HEK293 (cell line): ENCODE measurements at regions not wholly inside any gene's neighbourhood (a gene's known extent, or its start where the extent isn't known, plus 50 kb on each side); places are given as distances from the start of the nearest gene placed in this dataset.

Experiments
- CTCF ChIA-PET: fragments of 350-600 bp; formaldehyde crosslinking; extraction: SDS; loops from one replicate; lab custom pipeline; 2021; ENCODE audit warnings: antibody characterized with exemption; lab: Yijun Ruan, JAX
- POLR2A ChIA-PET: fragments of 300-600 bp; formaldehyde crosslinking; extraction: SDS; loops from one replicate; lab custom pipeline; 2020; ENCODE audit warnings: antibody characterized with exemption, inconsistent platforms; lab: Yijun Ruan, JAX
- H3K27ac ChIP-seq: fragments of 200-500 bp; sonication (Bioruptor generic); 2 replicates; pipeline ENCODE4 v1.5.1; 2014; ENCODE audit warnings: low read depth, low read length, control low read depth, inconsistent platforms; ENCODE audit errors: extremely low read depth
- H3K36me3 ChIP-seq, 2 experiments: fragments of 200-500 bp in 1 of 2; sonication (Bioruptor generic) in 1 of 2; 1 replicate in 1 of 2; 2 replicates in 1 of 2; pipeline ENCODE4 v1.5.1; 2014 to 2017; ENCODE audit warnings: inconsistent platforms in 2 of 2, low read length in 2 of 2; ENCODE audit not compliant: control insufficient read depth in 2 of 2, insufficient read depth in 1 of 2
- H3K4me1 ChIP-seq: fragments of 200-500 bp; sonication (Bioruptor generic); 2 replicates; pipeline ENCODE4 v1.5.1; 2014; ENCODE audit warnings: mild to moderate bottlenecking, low read length, inconsistent platforms; ENCODE audit not compliant: control insufficient read depth, insufficient read depth
- H3K4me3 ChIP-seq: 2 replicates; pipeline ENCODE4 v1.5.1; 2011; ENCODE audit warnings: low read depth, mild to moderate bottlenecking, control low read depth, low read length, moderate library complexity
- H3K9me3 ChIP-seq: fragments of 200-500 bp; sonication (Bioruptor generic); 2 replicates; pipeline ENCODE4 v1.5.1; 2014; ENCODE audit warnings: low read depth, low read length, inconsistent platforms; ENCODE audit not compliant: control insufficient read depth, insufficient read depth
- HOXC10 ChIP-seq: sonication (generic); formaldehyde crosslinking; IDR thresholded peaks from 2 replicates; pipeline ENCODE4 v1.8.1; 2023; ENCODE audit warnings: mild to moderate bottlenecking, missing genetic modification reagents
- PRDM1 ChIP-seq: fragments of 450-650 bp; formaldehyde crosslinking; IDR thresholded peaks from 2 replicates; pipeline ENCODE4; 2016; ENCODE audit warnings: missing biosample characterization, missing genetic modification characterization
- ZFHX2 ChIP-seq: fragments of 450-650 bp; formaldehyde crosslinking; conservative IDR thresholded peaks from 2 replicates; pipeline ENCODE4 v1.5.1; 2016; ENCODE audit warnings: missing biosample characterization, missing genetic modification characterization
- ZIC2 ChIP-seq: fragments of 450-650 bp; formaldehyde crosslinking; IDR thresholded peaks from 2 replicates; pipeline ENCODE4 v1.5.1; 2016; ENCODE audit warnings: missing biosample characterization, missing genetic modification characterization
- ZNF223 ChIP-seq: fragments of 450-650 bp; formaldehyde crosslinking; IDR thresholded peaks from 2 replicates; pipeline ENCODE4 v1.5.1; 2016; ENCODE audit warnings: missing biosample characterization, missing genetic modification characterization
- ZNF426 ChIP-seq: fragments of 450-650 bp; formaldehyde crosslinking; IDR thresholded peaks from 2 replicates; pipeline ENCODE4 v1.5.1; 2017; ENCODE audit warnings: missing biosample characterization, missing genetic modification characterization, mild to moderate bottlenecking, inconsistent platforms, moderate library complexity
- ZNF48 ChIP-seq: fragments of 450-650 bp; formaldehyde crosslinking; IDR thresholded peaks from 2 replicates; pipeline ENCODE4 v1.5.1; 2016; ENCODE audit warnings: missing biosample characterization, missing genetic modification characterization
- ZNF664 ChIP-seq: fragments of 450-650 bp; formaldehyde crosslinking; IDR thresholded peaks from 2 replicates; pipeline ENCODE4 v1.5.1; 2016; ENCODE audit warnings: missing biosample characterization, missing genetic modification characterization
- TF ChIP-seq, protein P1 (sequence below): fragments of 450-650 bp; formaldehyde crosslinking; IDR thresholded peaks from 2 replicates; pipeline ENCODE4 v1.5.1; 2016; ENCODE audit warnings: missing biosample characterization, missing genetic modification characterization
- TF ChIP-seq, protein P2 (sequence below): fragments of 450-650 bp; formaldehyde crosslinking; IDR thresholded peaks from 2 replicates; pipeline ENCODE4 v1.5.1; 2017; ENCODE audit warnings: missing biosample characterization, missing genetic modification characterization
- TF ChIP-seq, protein P3 (sequence below): fragments of 450-650 bp; formaldehyde crosslinking; IDR thresholded peaks from 2 replicates; pipeline ENCODE4 v1.5.1; 2017; ENCODE audit warnings: missing biosample characterization, missing genetic modification characterization

DNA sequence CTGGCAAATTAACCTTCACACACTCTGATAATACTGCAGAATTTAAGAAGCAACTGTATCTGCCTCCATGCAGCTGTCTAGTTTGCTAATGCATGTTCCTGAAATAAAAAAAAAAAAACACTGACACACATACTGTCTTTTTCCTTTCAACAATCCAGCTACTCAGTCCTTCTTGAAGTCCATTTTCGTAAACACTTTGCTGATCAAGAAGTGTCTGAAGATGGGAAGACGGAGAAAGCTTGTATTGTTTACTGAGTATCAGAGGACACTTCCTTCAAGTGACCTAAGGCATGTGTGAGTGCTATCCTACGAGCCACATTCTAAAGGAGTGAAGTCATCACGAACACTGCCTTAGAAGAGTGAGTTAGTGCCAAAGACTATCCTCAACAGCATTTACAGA is 82.6 kb downstream of the LUZP4 start:
- H3K36me3 ChIP-seq, result no peaks in the 10 kb centered on the region
- CTCF ChIA-PET, result interaction anchor here (0.6 to 0.8 kb wide), 3 partner anchors 41 to 312 kb away, joined by 3 to 5 read pairs (median 3); no protein-coding TSS in a partner anchor
- H3K9me3 ChIP-seq, result no peaks in the 10 kb centered on the region
- no peak overlapping the region for H3K4me3 ChIP-seq
- TF ChIP-seq ZNF48 (tag by site-specific recombination) (no peak), PRDM1 (tag by site-specific recombination) (peak; percentile 57)
- H3K27ac ChIP-seq, result no peak overlapping the region
- H3K4me1 ChIP-seq, result peaks cover 4% of the 10 kb centered on the region
- POLR2A ChIA-PET, result interaction anchor here (0.7 kb wide), 2 partner anchors 27 to 189 kb away, joined by 3 to 4 read pairs; partner anchors contain the start of gene PLS3

DNA sequence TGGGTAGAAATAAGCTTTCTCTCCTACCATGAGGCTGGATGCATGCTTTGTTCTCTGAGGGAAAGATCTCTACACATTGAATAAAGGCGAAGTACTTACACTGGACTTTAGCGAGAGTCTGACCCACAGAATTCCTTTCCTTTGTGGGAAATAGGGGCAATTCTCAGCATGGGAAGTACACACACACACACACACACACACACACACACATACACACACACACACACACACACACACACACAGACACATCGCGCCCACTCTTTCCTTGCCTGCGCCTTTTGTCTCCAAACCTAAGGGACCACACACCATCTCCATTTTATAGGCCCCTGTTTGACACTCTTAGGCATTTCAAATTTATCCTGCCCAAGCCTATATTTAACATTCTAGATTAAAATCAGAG is 83.8 kb downstream of the LUZP4 start:
- H3K36me3 ChIP-seq, result no peaks in the 10 kb centered on the region
- CTCF ChIA-PET, result interaction anchor here (0.5 to 1.1 kb wide), 4 partner anchors 8 to 117 kb away, joined by 3 to 6 read pairs (median 4); no protein-coding TSS in a partner anchor
- H3K4me3 ChIP-seq, result no peak overlapping the region
- TF ChIP-seq, protein P1, sequence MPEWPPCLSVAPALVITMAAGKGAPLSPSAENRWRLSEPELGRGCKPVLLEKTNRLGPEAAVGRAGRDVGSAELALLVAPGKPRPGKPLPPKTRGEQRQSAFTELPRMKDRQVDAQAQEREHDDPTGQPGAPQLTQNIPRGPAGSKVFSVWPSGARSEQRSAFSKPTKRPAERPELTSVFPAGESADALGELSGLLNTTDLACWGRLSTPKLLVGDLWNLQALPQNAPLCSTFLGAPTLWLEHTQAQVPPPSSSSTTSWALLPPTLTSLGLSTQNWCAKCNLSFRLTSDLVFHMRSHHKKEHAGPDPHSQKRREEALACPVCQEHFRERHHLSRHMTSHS (tag by site-specific recombination), result no peak
- TF ChIP-seq ZFHX2 (tag by site-specific recombination) (peak; percentile 35), ZIC2 (no peak)
- TF ChIP-seq, protein P2, sequence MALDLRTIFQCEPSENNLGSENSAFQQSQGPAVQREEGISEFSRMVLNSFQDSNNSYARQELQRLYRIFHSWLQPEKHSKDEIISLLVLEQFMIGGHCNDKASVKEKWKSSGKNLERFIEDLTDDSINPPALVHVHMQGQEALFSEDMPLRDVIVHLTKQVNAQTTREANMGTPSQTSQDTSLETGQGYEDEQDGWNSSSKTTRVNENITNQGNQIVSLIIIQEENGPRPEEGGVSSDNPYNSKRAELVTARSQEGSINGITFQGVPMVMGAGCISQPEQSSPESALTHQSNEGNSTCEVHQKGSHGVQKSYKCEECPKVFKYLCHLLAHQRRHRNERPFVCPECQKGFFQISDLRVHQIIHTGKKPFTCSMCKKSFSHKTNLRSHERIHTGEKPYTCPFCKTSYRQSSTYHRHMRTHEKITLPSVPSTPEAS (tag by site-specific recombination), result peak; percentile 84
- TF ChIP-seq, all 188 proteins: peak for 2
- POLR2A ChIA-PET, result interaction anchor here (1.4 kb wide), 1 partner anchor 15 kb away, joined by 3 read pairs; no protein-coding TSS in a partner anchor
- no peak overlapping the region for H3K27ac ChIP-seq
- no peaks in the 10 kb centered on the region for H3K9me3 ChIP-seq
- H3K4me1 ChIP-seq, result no peaks in the 10 kb centered on the region

DNA sequence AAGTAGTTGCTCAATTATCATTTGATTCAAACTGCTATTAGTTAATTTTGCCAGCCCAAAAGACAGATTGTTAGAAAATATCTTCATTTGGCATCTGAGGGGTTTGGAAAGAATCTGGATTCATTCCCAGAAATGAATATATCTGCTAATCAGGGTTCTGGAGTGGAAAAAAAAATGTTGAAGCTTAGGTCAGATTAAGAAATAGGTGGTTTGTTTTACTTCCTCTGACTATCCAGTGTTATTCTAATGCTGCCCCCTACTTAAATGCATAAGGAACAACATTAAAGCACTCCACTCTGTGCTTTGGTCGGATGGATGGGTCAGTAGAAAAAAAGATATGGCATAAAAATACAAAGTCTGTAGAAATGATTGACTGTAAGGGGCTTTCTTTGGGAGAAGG is 89.0 kb downstream of the LUZP4 start:
- ChIA-PET CTCF (interaction anchor here (0.6 to 0.7 kb wide), 2 partner anchors 172 to 580 kb away, joined by 3 read pairs; no protein-coding TSS in a partner anchor), POLR2A (interaction anchor here (0.6 kb wide), 1 partner anchor 15 kb away, joined by 3 read pairs; no protein-coding TSS in a partner anchor)
- Histone ChIP-seq H3K36me3 (no peaks in the 10 kb centered on the region), H3K9me3 (no peaks in the 10 kb centered on the region), H3K27ac (no peak overlapping the region), H3K4me1 (no peaks in the 10 kb centered on the region), H3K4me3 (no peak overlapping the region)
- no peak for TF ChIP-seq ZNF48 (tag by site-specific recombination)
- 0 out of 2 replicates have a peak, but pooled peaks have one; percentile 24 for TF ChIP-seq ZNF664 (tag by site-specific recombination)

DNA sequence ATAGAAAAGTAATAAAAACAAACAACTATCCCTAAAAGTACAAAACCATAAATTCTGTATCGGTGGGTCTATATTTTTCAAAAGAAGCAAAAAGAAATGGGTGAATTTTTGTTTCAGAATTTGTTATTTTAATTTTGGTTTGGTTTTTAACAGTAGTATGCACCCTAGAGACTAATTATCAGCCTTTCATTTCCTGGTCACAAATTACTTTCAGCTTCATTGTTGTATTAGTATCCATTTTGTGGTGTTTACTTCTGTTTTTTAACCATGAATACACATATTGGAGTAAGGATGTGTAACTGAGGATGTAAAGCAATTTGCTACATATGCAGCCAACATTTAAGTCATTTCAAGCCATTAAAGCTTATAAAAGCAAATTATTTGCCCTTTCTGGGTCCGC is 97.8 kb downstream of the LUZP4 start:
- H3K4me3 ChIP-seq, result no peak overlapping the region
- TF ChIP-seq ZNF223 (tag by site-specific recombination) (no peak), ZNF426 (tag by site-specific recombination) (no peak), HOXC10 (CRISPR knock-in tag) (no peak)
- TF ChIP-seq, protein P3, sequence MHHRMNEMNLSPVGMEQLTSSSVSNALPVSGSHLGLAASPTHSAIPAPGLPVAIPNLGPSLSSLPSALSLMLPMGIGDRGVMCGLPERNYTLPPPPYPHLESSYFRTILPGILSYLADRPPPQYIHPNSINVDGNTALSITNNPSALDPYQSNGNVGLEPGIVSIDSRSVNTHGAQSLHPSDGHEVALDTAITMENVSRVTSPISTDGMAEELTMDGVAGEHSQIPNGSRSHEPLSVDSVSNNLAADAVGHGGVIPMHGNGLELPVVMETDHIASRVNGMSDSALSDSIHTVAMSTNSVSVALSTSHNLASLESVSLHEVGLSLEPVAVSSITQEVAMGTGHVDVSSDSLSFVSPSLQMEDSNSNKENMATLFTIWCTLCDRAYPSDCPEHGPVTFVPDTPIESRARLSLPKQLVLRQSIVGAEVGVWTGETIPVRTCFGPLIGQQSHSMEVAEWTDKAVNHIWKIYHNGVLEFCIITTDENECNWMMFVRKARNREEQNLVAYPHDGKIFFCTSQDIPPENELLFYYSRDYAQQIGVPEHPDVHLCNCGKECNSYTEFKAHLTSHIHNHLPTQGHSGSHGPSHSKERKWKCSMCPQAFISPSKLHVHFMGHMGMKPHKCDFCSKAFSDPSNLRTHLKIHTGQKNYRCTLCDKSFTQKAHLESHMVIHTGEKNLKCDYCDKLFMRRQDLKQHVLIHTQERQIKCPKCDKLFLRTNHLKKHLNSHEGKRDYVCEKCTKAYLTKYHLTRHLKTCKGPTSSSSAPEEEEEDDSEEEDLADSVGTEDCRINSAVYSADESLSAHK, result no peak
- no peaks in the 10 kb centered on the region for H3K9me3 ChIP-seq
- ChIA-PET POLR2A (no interaction called here), CTCF (no interaction called here)
- no peaks in the 10 kb centered on the region for H3K36me3 ChIP-seq
- no peak overlapping the region for H3K27ac ChIP-seq
- H3K4me1 ChIP-seq, result no peaks in the 10 kb centered on the region; the same call in 1 of the 2 replicates
